ENCODE measurements at regions not wholly inside any gene's neighbourhood (a gene's known extent, or its start where the extent isn't known, plus 50 kb on each side); places are given as distances from the start of the nearest gene placed in this dataset.

DNA sequence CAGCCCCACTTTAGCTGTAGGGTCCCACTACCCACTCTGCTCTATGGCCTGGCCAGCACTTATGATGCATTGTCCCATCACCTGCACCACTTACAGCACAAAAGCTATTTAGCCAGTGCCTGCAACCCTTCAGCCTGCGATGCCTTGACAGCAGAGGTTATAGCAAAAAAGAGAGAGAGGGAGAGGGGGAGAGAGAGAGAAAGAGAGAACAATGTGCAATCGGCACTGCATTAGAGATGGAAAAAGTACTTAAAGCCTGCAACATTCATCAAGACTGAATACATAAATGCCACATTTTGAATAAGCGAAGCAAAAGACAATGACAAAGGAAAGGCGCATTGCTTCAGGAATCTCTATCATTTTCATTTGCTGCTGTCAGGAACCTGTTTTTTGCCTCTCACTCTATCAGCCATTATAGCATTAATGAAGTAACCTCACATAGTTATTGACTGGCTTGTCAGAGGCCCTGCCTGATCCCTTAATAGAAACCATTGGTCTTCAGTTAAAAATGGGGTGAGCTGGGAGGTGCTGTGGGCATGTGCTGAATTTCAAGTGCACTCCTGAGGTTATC, 833.1 kb downstream of the BCL11A start:
- no peaks in the 10 kb centered on the region for H3K36me3 Mint-ChIP-seq
- no peak overlapping the region for H3K27ac Mint-ChIP-seq
- TF ChIP-seq, protein P1, sequence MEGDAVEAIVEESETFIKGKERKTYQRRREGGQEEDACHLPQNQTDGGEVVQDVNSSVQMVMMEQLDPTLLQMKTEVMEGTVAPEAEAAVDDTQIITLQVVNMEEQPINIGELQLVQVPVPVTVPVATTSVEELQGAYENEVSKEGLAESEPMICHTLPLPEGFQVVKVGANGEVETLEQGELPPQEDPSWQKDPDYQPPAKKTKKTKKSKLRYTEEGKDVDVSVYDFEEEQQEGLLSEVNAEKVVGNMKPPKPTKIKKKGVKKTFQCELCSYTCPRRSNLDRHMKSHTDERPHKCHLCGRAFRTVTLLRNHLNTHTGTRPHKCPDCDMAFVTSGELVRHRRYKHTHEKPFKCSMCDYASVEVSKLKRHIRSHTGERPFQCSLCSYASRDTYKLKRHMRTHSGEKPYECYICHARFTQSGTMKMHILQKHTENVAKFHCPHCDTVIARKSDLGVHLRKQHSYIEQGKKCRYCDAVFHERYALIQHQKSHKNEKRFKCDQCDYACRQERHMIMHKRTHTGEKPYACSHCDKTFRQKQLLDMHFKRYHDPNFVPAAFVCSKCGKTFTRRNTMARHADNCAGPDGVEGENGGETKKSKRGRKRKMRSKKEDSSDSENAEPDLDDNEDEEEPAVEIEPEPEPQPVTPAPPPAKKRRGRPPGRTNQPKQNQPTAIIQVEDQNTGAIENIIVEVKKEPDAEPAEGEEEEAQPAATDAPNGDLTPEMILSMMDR (IDR thresholded peaks at IDR 0.05; ENCODE audit: unreplicated experiment) = no peak
- peaks cover 8% of the 10 kb centered on the region for H3K4me1 Mint-ChIP-seq
- H3K9me3 Mint-ChIP-seq = no peaks in the 10 kb centered on the region
- no peak for DNase-seq (ENCODE audit: low spot score in 2 of 2, unreplicated experiment in 2 of 2)
- no peak overlapping the region for H3K4me3 Mint-ChIP-seq
- no peaks in the 10 kb centered on the region for H3K27me3 Mint-ChIP-seq (ENCODE audit: low read depth)

DNA sequence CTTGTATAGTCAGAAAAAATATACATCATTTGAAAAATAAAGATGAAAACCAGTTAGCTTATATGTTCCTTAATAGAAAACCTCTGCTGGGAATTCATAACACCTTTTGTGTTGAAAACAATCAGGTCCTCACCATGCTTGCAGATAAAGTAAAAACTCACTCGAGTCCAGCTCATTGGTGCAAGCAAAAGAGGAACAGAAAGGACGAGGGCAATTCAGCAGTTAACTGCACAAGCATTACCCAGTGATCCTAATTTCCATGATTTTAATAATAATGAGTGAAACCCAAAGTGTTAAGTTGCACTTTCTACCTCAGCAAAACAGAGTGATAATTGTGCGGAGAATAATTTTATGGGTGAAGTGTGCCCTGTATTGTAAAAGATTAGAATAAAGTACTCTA, 839.9 kb downstream of the BCL11A start:
- Mint-ChIP-seq H3K4me3 (no peak overlapping the region), H3K27ac (no peak overlapping the region), H3K4me1 (peaks cover 6% of the 10 kb centered on the region), H3K36me3 (no peaks in the 10 kb centered on the region), H3K27me3 (ENCODE audit: low read depth) (no peaks in the 10 kb centered on the region), H3K9me3 (no peaks in the 10 kb centered on the region)
- DNase-seq (ENCODE audit: low spot score in 2 of 2, unreplicated experiment in 2 of 2) = no peak
- TF ChIP-seq, protein P1 (IDR thresholded peaks at IDR 0.05; ENCODE audit: unreplicated experiment) = no peak

DNA sequence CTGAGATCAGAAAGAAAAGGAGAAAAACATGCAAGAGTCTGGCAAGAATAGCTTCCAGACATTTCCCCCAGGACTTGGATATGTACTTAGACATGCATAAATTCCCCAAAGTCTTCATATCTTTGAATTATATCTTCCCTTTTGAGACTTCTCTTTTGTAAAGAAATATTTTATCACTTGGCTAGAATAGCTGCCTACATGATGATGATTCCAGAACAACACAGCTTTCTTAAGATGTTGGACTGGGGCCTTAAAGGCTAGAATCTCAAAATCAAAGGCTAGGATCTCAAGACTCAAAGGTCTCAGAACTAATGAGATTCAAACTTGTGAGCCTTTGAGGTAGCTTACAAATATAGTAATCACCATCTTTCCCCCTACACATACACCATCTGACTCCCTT, 842.3 kb downstream of the BCL11A start:
- TF ChIP-seq, protein P1 (IDR thresholded peaks at IDR 0.05; ENCODE audit: unreplicated experiment) = no peak
- no peak overlapping the region for H3K4me3 Mint-ChIP-seq
- peaks cover 6% of the 10 kb centered on the region for H3K4me1 Mint-ChIP-seq
- H3K27me3 Mint-ChIP-seq (ENCODE audit: low read depth) = no peaks in the 10 kb centered on the region
- H3K36me3 Mint-ChIP-seq = no peaks in the 10 kb centered on the region
- H3K9me3 Mint-ChIP-seq = no peaks in the 10 kb centered on the region
- DNase-seq (ENCODE audit: low spot score in 2 of 2, unreplicated experiment in 2 of 2) = no peak
- peak overlapping the region; percentile 67 for H3K27ac Mint-ChIP-seq

DNA sequence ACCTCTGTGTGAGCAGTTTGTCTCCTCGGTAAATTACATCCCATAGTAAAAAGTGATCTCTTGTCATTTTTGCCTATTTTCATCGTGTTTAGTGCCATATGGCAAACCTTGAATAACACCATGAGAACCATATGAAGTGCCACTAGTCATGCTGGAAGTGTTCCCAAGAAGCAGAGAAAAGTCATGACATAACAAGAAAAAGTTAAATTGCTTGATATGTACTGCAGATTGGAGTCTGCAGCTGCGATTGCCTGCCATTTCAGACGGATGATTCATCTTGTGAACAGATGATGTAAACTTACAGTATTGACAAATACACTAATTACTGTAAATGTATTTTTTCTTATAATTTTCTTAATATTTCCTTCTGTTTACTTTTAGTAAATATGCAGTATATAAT, 846.7 kb downstream of the BCL11A start:
- Mint-ChIP-seq H3K9me3 (peaks cover 22% of the 10 kb centered on the region), H3K36me3 (no peaks in the 10 kb centered on the region), H3K27ac (no peak overlapping the region), H3K27me3 (ENCODE audit: low read depth) (no peaks in the 10 kb centered on the region), H3K4me3 (no peak overlapping the region), H3K4me1 (peaks cover 6% of the 10 kb centered on the region)
- TF ChIP-seq, protein P1 (IDR thresholded peaks at IDR 0.05; ENCODE audit: unreplicated experiment) = no peak
- no peak for DNase-seq (ENCODE audit: low spot score in 2 of 2, unreplicated experiment in 2 of 2)

DNA sequence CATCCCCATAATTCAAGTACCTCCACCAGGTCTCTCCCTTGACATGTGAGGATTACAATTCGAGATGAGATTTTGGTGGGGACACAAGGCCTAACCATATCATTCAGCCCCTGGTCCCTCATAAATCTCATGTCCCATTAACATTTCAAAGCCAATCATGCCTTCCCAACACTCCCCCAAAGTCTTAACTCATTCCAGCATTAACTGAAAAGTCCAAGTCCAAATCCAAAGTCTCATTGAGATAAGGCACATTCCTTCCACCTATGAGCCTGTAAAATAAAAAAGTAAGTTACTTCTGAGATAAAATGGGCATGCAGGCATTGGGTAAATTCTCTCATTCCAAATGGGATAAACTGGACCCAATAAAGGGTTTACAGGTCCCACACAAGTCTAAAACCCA, 849.7 kb downstream of the BCL11A start:
- Mint-ChIP-seq H3K4me3 (no peak overlapping the region), H3K27me3 (ENCODE audit: low read depth) (no peaks in the 10 kb centered on the region), H3K27ac (no peak overlapping the region), H3K9me3 (peaks cover 22% of the 10 kb centered on the region), H3K4me1 (no peaks in the 10 kb centered on the region), H3K36me3 (no peaks in the 10 kb centered on the region)
- TF ChIP-seq, protein P1 (IDR thresholded peaks at IDR 0.05; ENCODE audit: unreplicated experiment) = no peak
- no peak for DNase-seq (ENCODE audit: low spot score in 2 of 2, unreplicated experiment in 2 of 2)

DNA sequence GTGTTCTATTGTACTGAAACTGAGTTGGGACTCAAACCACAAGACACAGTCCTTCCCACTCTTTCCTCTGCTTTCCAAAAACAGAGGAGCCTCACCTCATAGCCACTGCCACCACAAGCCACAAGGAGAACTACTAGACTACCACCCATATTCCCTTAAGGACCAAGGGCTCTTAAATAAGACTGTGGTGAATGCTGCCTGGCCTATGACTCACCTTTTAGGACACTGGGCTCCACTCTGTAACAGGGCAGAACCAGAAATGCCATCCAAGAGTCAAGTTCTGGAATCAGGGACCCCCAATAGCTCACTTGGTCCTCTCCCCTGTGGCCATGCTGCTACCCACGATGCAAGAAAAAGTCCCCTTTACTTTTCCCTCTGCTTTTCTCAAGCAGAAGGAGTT, 851.4 kb downstream of the BCL11A start:
- Mint-ChIP-seq H3K9me3 (peaks cover 22% of the 10 kb centered on the region), H3K27me3 (ENCODE audit: low read depth) (no peaks in the 10 kb centered on the region), H3K27ac (no peak overlapping the region), H3K4me3 (no peak overlapping the region), H3K36me3 (no peaks in the 10 kb centered on the region), H3K4me1 (no peaks in the 10 kb centered on the region)
- no peak for DNase-seq (ENCODE audit: low spot score in 2 of 2, unreplicated experiment in 2 of 2)
- TF ChIP-seq, protein P1 (IDR thresholded peaks at IDR 0.05; ENCODE audit: unreplicated experiment) = no peak

All from mesothelial cell of epicardium (in vitro differentiated cells).